HuH-7.5 (cell line): ENCODE measurements at regions not wholly inside any gene's neighbourhood (a gene's known extent, or its start where the extent isn't known, plus 50 kb on each side); places are given as distances from the start of the nearest gene placed in this dataset.

Source experiments
- DNase-seq: peaks from one replicate; pipeline ENCODE4 v3.0.0; 2011; ENCODE audit warnings: low spot score

- DNase-seq = no peak
These were observed 424.1 kb downstream of the TTLL7 start for GRCh38 chr1:83574791-83575190.

GRCh38 chr1:83573776-83574175, 425.2 kb downstream of the TTLL7 start:
- no peak for DNase-seq

GRCh38 chr1:83571536-83571935, 427.4 kb downstream of the TTLL7 start:
- no peak for DNase-seq

GRCh38 chr1:83561346-83561745, 437.6 kb downstream of the TTLL7 start:
- no peak for DNase-seq

GRCh38 chr1:83559129-83559840, 439.6 kb downstream of the TTLL7 start:
- DNase-seq = no peak

GRCh38 chr1:83555871-83556270, 443.1 kb downstream of the TTLL7 start:
- DNase-seq = no peak

- DNase-seq = no peak
These were observed 444.8 kb downstream of the TTLL7 start for GRCh38 chr1:83554174-83554573.

GRCh38 chr1:83552820-83553219, 446.1 kb downstream of the TTLL7 start:
- no peak for DNase-seq

GRCh38 chr1:83548311-83548710, 450.6 kb downstream of the TTLL7 start:
- no peak for DNase-seq

- DNase-seq = no peak
These were observed 451.0 kb downstream of the TTLL7 start for GRCh38 chr1:83547901-83548300.

GRCh38 chr1:83546874-83547273, 452.1 kb downstream of the TTLL7 start:
- DNase-seq = no peak

GRCh38 chr1:83545066-83545862, 453.7 kb downstream of the TTLL7 start:
- no peak for DNase-seq

GRCh38 chr1:83543222-83543973, 455.5 kb downstream of the TTLL7 start:
- no peak for DNase-seq

GRCh38 chr1:83531521-83532309, 467.2 kb downstream of the TTLL7 start:
- no peak for DNase-seq

GRCh38 chr1:83530506-83530905, 468.4 kb downstream of the TTLL7 start:
- no peak for DNase-seq

GRCh38 chr1:83527987-83528386, 470.9 kb downstream of the TTLL7 start:
- DNase-seq = no peak

GRCh38 chr1:83520797-83521196, 478.1 kb downstream of the TTLL7 start:
- DNase-seq = no peak

GRCh38 chr1:83516369-83516768, 482.6 kb downstream of the TTLL7 start:
- DNase-seq = no peak

GRCh38 chr1:83515578-83516154, 483.3 kb downstream of the TTLL7 start:
- no peak for DNase-seq

- no peak for DNase-seq
These were observed 486.3 kb downstream of the TTLL7 start for GRCh38 chr1:83512373-83513193.
